ENCODE measurements at regions not wholly inside any gene's neighbourhood (a gene's known extent, or its start where the extent isn't known, plus 50 kb on each side); places are given as distances from the start of the nearest gene placed in this dataset.
A peak's percentile ranks its signal among the peaks of the same experiment; 100 is the strongest.
"Not testable (repeated sequence)": the region's sequence is repeated elsewhere in the genome, so short reads cannot be mapped to it uniquely, and the experiment has no call there.

GRCh38 chr11:3583476-3583875 lies 58.3 kb downstream of the ART5 start:
- in situ Hi-C loops (cut with MboI); H3K9ac ChIP-seq; H2AFZ ChIP-seq; H3K27me3 ChIP-seq (replicated peaks; ENCODE audit: insufficient read depth); H3K36me3 ChIP-seq (ENCODE audit: low read depth); H3K9me2 ChIP-seq (ENCODE audit: insufficient read depth); H3K79me2 ChIP-seq (ENCODE audit: insufficient read depth); H4K20me1 ChIP-seq (ENCODE audit: insufficient read depth); H3K4me1 ChIP-seq (ENCODE audit: insufficient read depth); H3K4me3 ChIP-seq; H3K9me3 ChIP-seq (ENCODE audit: low read depth); H3F3A ChIP-seq (ENCODE audit: insufficient read depth); H3K4me2 ChIP-seq (ENCODE audit: unreplicated experiment): not testable (repeated sequence)
- 48 to 50% methylated on average over 2 of the region's 2 CpGs for WGBS, 2 experiments (ENCODE audit: low coverage in 1 of 2, low lambda C conversion rate in 2 of 2, missing lambda C conversion rate in 2 of 2)
- H3K27ac ChIP-seq: peak overlapping the region; percentile 38; the same call in 1 of the 2 replicates
- DNase-seq: peak; percentile 43

GRCh38 chr11:3581389-3581725 lies 60.4 kb downstream of the ART5 start:
- H3K4me3 ChIP-seq; H3F3A ChIP-seq (ENCODE audit: insufficient read depth); H3K79me2 ChIP-seq (ENCODE audit: insufficient read depth); H3K36me3 ChIP-seq (ENCODE audit: low read depth); H4K20me1 ChIP-seq (ENCODE audit: insufficient read depth); in situ Hi-C loops (cut with MboI); H2AFZ ChIP-seq; DNase-seq; H3K4me1 ChIP-seq (ENCODE audit: insufficient read depth); H3K27me3 ChIP-seq (replicated peaks; ENCODE audit: insufficient read depth); H3K27ac ChIP-seq; H3K9me3 ChIP-seq (ENCODE audit: low read depth); H3K9me2 ChIP-seq (ENCODE audit: insufficient read depth); H3K4me2 ChIP-seq (ENCODE audit: unreplicated experiment); H3K9ac ChIP-seq: not testable (repeated sequence)
- WGBS, 2 experiments (ENCODE audit: low coverage in 1 of 2, low lambda C conversion rate in 2 of 2, missing lambda C conversion rate in 2 of 2): 8 to 9% methylated on average over 10 of the region's 10 CpGs

GRCh38 chr11:3580487-3581388 lies 61.1 kb downstream of the ART5 start:
- peak overlapping the region; percentile 72 for H3K4me2 ChIP-seq (ENCODE audit: unreplicated experiment)

DNA sequence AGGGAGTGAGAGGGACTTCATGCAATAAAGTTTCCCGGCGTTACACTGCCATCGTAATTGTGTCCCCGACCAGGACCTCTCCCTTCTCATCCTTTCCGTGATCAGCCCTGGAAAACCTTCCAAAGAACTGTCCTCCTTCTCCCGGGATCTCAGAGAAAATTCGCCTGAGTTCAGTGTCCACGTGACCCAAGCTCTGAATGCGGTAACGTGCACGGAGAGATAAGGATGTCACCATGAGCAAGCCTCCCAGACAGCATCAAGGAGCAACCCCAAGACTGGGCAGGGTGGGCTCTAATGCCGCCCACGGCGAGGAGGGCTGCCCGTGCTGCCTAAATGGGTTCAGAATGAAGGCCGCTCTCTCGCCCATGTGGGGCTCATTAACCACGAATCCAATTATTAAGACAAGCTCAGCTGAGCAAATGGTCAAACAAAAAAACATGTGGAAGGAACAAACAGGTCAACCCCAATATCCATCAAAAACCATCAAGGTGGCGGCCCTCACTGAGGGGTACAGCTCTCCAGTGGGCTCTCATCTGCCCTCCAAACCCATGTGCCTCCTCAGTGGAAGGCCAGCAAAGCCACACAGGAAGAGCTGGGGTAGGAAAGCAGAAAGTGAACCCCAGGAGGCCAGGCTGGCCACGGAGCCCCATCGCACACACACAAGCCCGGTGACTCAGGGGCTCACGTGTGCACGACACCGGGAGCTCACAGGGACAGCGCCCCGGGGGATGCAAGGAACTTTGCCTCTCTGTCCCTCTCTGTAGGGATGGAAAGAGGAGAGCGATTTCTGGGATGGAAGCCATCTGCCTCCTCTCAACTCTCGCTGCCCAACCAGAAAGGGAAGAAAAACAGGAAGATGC lies 62.0 kb downstream of the ART5 start:
- H3K27me3 ChIP-seq (replicated peaks; ENCODE audit: insufficient read depth); H3K4me1 ChIP-seq (ENCODE audit: insufficient read depth); H3K27ac ChIP-seq; H3K36me3 ChIP-seq (ENCODE audit: low read depth); H3K79me2 ChIP-seq (ENCODE audit: insufficient read depth); H3K4me2 ChIP-seq (ENCODE audit: unreplicated experiment); H3K4me3 ChIP-seq; H3K9me2 ChIP-seq (ENCODE audit: insufficient read depth); H3K9ac ChIP-seq; H3F3A ChIP-seq (ENCODE audit: insufficient read depth); H3K9me3 ChIP-seq (ENCODE audit: low read depth); H2AFZ ChIP-seq; in situ Hi-C loops (cut with MboI); H4K20me1 ChIP-seq (ENCODE audit: insufficient read depth): not testable (repeated sequence)
- WGBS, 2 experiments (ENCODE audit: low coverage in 1 of 2, low lambda C conversion rate in 2 of 2, missing lambda C conversion rate in 2 of 2): 67 to 70% methylated on average over 25 to 27 of the region's 29 CpGs
- DNase-seq: peak; percentile 15

More at GRCh38 chr11:3580487-3581388, 61.1 kb downstream of the ART5 start:
- H3K36me3 ChIP-seq (ENCODE audit: low read depth); H3K27ac ChIP-seq; H4K20me1 ChIP-seq (ENCODE audit: insufficient read depth); H3K9me3 ChIP-seq (ENCODE audit: low read depth); H3K27me3 ChIP-seq (replicated peaks; ENCODE audit: insufficient read depth); H3K79me2 ChIP-seq (ENCODE audit: insufficient read depth); H3K4me1 ChIP-seq (ENCODE audit: insufficient read depth); H3F3A ChIP-seq (ENCODE audit: insufficient read depth); in situ Hi-C loops (cut with MboI); H3K9me2 ChIP-seq (ENCODE audit: insufficient read depth): not testable (repeated sequence)
- DNase-seq: peak; percentile 47
- Histone ChIP-seq H3K9ac (peak overlapping the region; percentile 32; the same call in 1 of the 2 replicates), H2AFZ (peak overlapping the region; percentile 69), H3K4me3 (peak overlapping the region; percentile 67)
- 3% methylated on average over 20 to 78 of the region's 92 CpGs for WGBS, 2 experiments (ENCODE audit: low coverage in 1 of 2, low lambda C conversion rate in 2 of 2, missing lambda C conversion rate in 2 of 2)

GRCh38 chr11:3576066-3576604 lies 65.7 kb downstream of the ART5 start:
- H4K20me1 ChIP-seq (ENCODE audit: insufficient read depth); H3K4me2 ChIP-seq (ENCODE audit: unreplicated experiment); H3K27me3 ChIP-seq (replicated peaks; ENCODE audit: insufficient read depth); H3K36me3 ChIP-seq (ENCODE audit: low read depth); H3K9me3 ChIP-seq (ENCODE audit: low read depth); H3K9me2 ChIP-seq (ENCODE audit: insufficient read depth); DNase-seq; in situ Hi-C loops (cut with MboI); H3K4me3 ChIP-seq; H3K27ac ChIP-seq; H3K9ac ChIP-seq; H3K79me2 ChIP-seq (ENCODE audit: insufficient read depth); H3K4me1 ChIP-seq (ENCODE audit: insufficient read depth); H2AFZ ChIP-seq; H3F3A ChIP-seq (ENCODE audit: insufficient read depth): not testable (repeated sequence)
- WGBS, 2 experiments (ENCODE audit: low coverage in 1 of 2, low lambda C conversion rate in 2 of 2, missing lambda C conversion rate in 2 of 2): 40 to 49% methylated on average over 12 of the region's 12 CpGs

- H3K9me2 ChIP-seq (ENCODE audit: insufficient read depth); DNase-seq; H3K9ac ChIP-seq; H3K4me3 ChIP-seq; H3K9me3 ChIP-seq (ENCODE audit: low read depth); in situ Hi-C loops (cut with MboI); H3F3A ChIP-seq (ENCODE audit: insufficient read depth); H3K36me3 ChIP-seq (ENCODE audit: low read depth); H3K4me2 ChIP-seq (ENCODE audit: unreplicated experiment); H2AFZ ChIP-seq; H3K27me3 ChIP-seq (replicated peaks; ENCODE audit: insufficient read depth); H3K4me1 ChIP-seq (ENCODE audit: insufficient read depth); H3K79me2 ChIP-seq (ENCODE audit: insufficient read depth); H3K27ac ChIP-seq; H4K20me1 ChIP-seq (ENCODE audit: insufficient read depth): not testable (repeated sequence)
- 46 to 55% methylated on average over 7 of the region's 7 CpGs for WGBS, 2 experiments (ENCODE audit: low coverage in 1 of 2, low lambda C conversion rate in 2 of 2, missing lambda C conversion rate in 2 of 2)
Measured at GRCh38 chr11:3572976-3573647, 68.7 kb downstream of the ART5 start.

DNA sequence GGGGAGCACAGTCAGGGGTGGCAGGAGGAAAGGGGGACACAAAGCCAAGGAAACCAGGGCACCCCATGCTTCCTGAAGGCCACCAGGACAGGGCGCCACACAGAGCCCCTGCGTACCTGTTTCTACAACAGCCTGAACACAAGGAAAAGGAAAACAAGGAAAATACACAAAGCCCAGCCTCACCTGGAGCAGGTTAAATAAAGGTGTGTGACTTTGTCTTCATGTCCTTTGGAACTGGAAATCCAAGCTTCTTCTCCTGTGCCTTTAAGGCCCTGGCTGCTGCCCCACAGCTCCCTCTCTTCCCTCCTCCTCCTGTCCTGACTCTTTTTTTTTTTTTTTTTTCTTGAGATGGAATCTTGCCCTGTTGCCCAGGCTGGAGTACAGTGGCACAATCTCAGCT lies 70.0 kb downstream of the ART5 start:
- H3K9me2 ChIP-seq (ENCODE audit: insufficient read depth); in situ Hi-C loops (cut with MboI); H4K20me1 ChIP-seq (ENCODE audit: insufficient read depth); H3K79me2 ChIP-seq (ENCODE audit: insufficient read depth); DNase-seq; H3K9ac ChIP-seq; H2AFZ ChIP-seq; H3K4me1 ChIP-seq (ENCODE audit: insufficient read depth); H3K27me3 ChIP-seq (replicated peaks; ENCODE audit: insufficient read depth); H3K36me3 ChIP-seq (ENCODE audit: low read depth); H3K27ac ChIP-seq; H3F3A ChIP-seq (ENCODE audit: insufficient read depth); H3K4me2 ChIP-seq (ENCODE audit: unreplicated experiment); H3K4me3 ChIP-seq; H3K9me3 ChIP-seq (ENCODE audit: low read depth): not testable (repeated sequence)
- 52 to 68% methylated on average over 2 of the region's 2 CpGs for whole genome bisulfite sequencing, 2 experiments (ENCODE audit: low coverage in 1 of 2, low lambda C conversion rate in 2 of 2, missing lambda C conversion rate in 2 of 2)

Measured in GM23248 (cell line).